HG03354 (cell line): ENCODE measurements at regions not wholly inside any gene's neighbourhood (a gene's known extent, or its start where the extent isn't known, plus 50 kb on each side); places are given as distances from the start of the nearest gene placed in this dataset.

Experiments used
- ATAC-seq: cut with Tn5 transposase; IDR thresholded peaks from one replicate; pipeline ENCODE4 v1.9.1; 2021; ENCODE audit warnings: mild to moderate bottlenecking; ENCODE audit not compliant: unreplicated experiment, poor library complexity, severe bottlenecking

DNA sequence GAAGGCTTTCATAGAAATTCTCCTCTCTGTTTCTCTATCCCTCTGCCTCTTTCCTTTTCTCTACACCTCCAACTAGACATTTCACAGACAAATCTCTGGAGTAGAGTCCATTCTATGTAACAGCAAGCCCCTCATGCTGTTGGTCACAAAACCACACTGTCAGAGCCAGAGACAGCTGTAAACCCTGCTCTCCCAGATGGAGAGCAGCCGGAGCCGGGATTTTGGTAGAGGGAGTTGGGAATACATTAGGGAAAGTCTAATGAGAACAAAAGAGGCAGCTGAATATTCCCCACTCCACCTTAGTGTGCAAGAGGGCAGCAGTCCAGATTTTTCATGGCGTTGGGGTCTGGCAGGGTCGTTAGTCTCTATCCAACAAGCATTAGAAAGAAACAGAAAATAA lies 68.3 kb upstream of the EDN1 start:
- ATAC-seq = no peak

DNA sequence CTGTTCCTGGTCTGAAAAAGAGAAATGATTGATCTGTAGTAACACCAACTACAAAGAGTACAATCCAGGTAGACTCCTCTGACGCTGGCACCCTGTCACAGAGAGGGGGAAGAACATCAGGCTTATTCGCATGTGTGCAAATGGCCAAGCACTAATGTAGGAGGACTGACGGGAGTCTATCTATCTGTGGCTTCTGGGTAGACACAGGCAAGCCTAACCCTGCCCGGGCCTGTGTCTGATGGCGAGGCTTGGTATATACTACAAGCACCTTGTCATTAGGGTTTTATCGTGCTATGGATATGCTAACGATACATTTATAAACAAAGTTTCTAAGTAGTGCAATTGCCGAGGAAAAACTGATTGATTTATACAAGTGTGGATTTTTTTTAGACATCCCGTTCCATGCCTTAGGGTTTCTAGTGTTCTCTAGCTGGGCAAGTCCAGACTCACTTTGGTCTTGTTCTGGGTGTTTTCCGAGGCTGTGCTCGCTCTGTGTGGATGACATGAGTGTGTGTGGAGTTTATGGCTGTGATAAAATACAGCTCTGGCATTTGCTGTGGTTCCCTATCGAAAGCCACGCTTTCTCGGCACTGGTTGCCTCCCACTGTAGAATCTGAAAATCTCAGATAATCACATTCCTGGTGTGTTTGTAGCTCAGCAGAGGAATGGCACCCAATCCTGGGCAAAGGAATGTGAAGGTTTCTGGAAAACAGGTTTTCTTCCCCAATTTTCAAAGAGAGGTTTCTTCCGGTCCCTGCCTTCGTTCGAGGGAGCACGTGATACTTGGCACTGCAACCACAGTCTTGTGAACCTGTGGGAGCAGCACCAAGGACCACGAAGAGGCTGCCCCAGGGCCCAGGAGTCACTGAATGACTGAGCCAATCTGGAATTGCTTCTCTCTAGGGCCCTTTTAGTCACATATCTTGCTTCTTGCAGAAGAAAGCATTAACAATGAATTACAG lies 67.5 kb upstream of the EDN1 start:
- no peak for ATAC-seq

DNA sequence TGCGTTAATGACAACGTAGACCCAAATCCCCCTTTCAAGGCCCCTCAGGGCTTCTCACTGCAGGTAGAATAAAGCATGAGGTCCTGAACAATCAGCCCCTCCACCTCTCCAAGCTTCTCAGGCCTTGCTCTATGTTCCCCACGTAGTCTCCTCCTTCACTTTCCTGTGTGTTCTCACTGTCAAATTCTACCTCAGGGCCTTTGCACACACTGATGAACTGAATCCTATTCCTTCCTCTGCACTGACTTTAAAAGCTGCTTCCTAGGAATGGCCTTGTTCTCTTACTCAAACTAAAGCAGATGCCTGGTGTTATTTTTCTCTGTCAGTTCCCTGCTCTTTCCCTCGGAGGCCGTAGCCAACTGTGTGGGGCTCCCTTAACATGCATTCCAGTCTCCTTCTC lies 66.8 kb upstream of the EDN1 start:
- no peak for ATAC-seq

DNA sequence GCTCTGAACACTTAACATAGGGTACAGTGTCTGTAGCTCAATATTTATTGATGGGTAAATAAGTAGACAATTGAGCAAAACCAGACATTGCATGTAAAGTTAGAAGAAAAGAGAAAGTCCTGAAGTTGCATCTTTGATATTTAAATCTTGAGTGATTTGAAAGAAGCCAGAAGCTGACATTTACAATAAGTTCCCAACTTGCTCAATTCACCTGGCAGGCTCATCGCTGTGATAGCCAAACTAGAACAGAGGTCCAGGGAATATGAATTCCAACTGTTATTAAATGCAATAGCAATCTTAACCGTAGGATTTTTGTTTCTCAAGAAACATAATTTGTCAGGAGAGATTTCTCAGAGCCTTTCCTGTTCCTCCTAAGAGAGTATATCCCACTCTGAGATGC lies 65.9 kb upstream of the EDN1 start:
- ATAC-seq = no peak

DNA sequence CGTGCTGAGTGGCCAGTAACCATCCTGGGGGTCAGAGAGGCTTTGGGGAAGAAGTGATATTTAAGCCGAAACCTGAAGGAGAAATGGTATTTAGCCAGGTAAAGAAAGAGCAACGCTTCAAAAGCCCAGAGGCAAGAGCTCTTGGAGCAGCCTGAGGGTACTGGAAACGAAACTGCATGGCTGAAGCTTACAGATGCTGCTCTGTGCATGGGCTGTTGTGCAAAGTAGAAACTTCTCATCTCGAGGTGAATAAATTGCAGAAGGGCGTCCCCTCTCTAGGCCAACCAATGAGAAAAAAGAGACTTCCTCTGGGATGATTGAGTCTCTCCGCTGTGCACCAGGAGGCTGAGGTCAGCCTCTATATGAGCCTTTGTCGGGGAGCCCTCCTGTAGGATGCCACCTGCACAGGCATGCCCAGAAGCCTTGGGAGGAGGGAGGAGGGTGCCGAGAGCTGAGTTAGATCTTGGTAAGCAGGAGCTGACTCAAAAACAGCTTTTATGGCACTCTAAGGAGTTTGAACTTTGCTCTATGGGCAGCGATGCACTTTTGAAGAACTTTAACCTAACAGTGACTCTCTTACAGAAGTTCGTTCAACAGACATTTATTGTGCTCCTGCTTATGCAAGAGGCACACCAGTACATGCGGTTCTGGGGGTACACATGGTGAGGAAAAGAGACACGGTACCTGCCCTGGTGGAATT lies 61.6 kb upstream of the EDN1 start:
- no peak for ATAC-seq

DNA sequence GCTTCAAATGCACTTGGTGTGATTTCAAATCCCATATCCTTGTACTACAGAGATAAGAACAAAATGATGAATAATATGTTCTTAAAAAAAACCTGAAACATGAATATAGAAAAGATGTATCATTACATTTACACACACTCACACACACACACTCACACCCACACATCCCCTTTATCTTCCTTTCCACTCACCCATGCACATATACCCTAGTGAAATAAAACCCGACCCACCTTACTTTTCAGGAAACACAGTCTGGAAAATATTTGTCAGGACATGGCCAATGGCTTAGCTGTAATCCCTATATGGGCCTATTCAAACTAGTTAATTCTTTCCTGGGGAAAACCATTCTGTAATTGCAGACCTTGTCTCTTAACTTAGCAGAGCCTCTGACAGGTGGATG lies 60.8 kb upstream of the EDN1 start:
- ATAC-seq = no peak

DNA sequence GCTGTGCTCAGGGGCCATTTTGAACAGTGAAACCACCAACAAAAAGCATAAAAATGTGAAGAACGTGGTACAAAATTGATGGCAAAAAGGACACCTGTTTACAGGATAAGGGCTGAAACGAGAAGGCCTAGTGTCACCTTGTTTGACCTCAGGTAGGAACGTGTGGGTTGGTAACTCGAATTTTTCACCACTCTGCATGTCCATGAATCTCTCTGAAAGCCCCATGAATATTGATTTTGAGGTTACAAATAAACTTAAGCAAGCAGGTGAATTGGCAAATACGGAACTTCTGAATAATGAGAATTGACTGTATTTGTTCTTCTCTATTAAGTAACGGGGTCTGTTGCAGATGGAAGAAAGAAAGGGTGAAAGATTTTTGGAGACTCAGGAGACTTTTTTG lies 59.6 kb upstream of the EDN1 start:
- ATAC-seq = no peak

DNA sequence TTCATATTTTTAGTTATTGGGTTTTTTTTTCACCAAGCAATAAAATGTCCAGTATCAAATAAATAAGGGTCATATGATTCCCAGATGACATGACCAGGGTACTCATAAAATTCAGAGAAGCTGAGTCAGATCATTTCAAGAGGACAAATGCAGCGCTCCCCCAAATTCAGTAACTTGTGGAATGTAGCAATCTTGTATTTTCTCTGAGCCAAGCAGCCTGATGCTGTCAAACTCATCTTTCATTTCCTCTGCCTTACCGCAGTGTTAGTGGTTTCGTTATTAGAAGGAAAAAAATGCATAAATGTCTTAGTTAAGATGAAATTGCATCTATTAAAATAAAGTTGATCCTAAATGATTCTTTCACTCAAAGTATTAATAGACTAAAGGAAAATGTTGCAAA lies 57.8 kb upstream of the EDN1 start:
- peak; percentile 68 for ATAC-seq

DNA sequence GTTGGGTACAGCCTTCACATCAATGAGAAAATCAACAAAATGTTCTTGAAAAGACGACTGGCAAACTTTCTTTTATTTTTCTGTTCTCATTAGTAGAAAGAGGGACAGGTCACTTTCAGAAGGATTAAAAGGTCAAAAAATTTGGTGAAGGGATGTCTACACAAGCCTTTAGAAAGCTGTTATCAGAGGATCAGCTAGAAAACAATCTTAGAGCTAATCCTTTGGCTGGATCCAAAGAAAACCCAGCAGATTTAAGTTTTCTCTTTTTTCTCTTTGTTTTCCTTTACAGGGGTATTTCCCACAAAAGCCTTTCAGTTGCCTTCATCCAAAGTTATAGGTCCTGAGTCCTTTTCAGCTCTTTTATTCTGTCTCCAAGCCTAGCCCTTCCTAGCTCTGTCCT lies 57.3 kb upstream of the EDN1 start:
- ATAC-seq = no peak

DNA sequence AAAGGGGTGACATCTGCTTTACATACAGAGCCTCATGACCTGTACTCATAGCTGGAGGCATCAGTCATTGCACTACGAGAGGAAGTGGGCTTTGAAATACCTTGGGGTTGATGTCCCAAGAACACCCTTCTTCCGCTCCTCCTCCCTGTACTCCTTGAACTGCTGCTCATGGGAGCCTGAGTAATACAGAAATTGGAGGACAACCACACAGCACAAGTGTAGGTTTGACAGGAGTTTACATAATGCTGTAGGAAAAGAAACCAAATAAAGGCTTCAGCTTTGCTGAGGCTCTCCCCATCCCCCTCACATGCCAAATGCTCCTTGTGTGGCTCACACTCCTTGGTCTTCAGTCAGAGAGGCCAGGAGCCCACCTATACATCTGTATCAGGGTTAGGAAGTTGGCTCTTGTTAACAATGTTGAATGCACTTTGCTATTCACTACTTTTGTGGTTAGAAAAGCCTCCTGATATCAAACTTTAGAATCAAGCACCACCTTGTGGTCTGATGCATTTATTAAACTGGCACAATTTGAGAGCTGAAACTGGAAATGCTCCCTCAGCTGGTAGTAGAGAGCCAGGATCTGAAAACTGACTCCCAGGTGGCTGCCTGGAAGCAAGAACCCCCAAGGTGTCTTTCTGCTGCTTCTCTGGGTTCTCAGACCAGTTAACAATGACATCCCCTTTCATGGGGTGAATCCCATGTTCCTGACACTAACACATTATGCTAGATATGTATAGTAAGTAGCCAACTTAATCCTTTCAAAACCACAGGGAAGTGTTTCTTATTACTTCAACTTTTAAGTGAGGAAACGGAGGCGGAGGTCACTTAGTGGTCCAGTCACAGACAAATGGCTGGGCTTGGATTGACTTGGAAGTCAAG lies 56.2 kb upstream of the EDN1 start:
- ATAC-seq = no peak

DNA sequence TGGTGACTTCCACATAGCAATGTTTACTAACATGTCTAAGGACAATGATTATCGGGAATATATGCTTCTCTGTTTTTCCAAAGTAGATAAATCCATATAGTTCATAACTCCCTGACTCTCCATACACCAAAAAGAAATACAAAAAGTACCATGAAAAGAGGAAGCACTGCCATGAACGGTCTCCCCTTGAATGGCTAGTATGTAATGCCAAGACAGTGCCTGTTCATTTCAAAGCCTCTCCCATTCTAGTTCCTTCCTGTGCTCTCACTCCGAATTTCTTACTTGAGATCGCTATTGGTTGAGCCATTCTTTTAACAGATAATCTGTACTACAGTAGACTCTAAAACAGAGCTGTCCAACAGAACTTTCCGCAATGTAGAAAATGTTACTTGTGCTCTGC lies 54.8 kb upstream of the EDN1 start:
- no peak for ATAC-seq

DNA sequence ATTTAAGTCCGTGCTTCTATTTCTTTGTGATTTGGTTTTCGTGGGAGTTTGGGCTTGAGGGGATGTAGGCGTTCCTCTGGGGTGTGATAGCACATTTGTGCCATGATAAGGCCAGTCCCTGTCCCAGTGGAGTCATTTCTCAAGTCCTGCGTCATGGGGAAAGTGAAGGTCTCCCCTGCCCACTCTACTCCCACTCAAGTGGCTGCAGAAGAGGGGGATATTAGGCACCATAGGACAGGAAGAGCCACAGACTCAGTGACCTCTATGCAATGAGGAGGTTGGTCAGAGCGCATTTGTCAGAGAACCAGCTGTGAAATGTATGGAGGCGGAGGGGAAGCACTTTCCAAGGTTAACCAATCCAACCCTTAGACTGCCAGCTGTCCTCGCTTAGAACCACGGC lies 51.9 kb upstream of the EDN1 start:
- no peak for ATAC-seq
